HCT116 (cell line): ENCODE measurements at regions not wholly inside any gene's neighbourhood (a gene's known extent, or its start where the extent isn't known, plus 50 kb on each side); places are given as distances from the start of the nearest gene placed in this dataset.

Experiments
- ATAC-seq: fragments of 200-7000 bp; cut with Tn5 transposase; 2 replicates; pipeline ENCODE4 v1.9.1; 2020; ENCODE audit warnings: mild to moderate bottlenecking, moderate library complexity
- BruUV-seq: library from RNA; stranded (reverse); fragments of 400-500 nt; replicated peaks from 2 replicates; lab custom pipeline; 2021; lab: Mats Ljungman, UMichigan
- CTCF ChIA-PET: fragments of 300-600 bp; sonication (Branson Sonifier 250); formaldehyde crosslinking; loops from one replicate; lab custom pipeline; 2021; ENCODE audit warnings: antibody characterized with exemption; lab: Charles Lee
- POLR2A ChIA-PET: fragments of 300-600, 350-600 bp; sonication (Branson Sonifier 250); formaldehyde crosslinking; loops from one replicate; lab custom pipeline; 2021; ENCODE audit warnings: antibody characterized with exemption; lab: Charles Lee
- RAD21 ChIA-PET, 2 experiments: fragments of 300-600 bp; sonication (Branson Sonifier 250); formaldehyde crosslinking; loops; one replicate each; lab custom pipeline; 2023; ENCODE audit warnings: low total read pairs in 2 of 2; ENCODE audit not compliant: uncharacterized antibody in 2 of 2, unreplicated experiment in 2 of 2, low non-redundant PET in 1 of 2; lab: Charles Lee
- DNase-seq: peaks from one replicate; pipeline ENCODE4 v3.0.0-alpha.2; 2010; ENCODE audit warnings: low read depth, low spot score
- H2AFZ ChIP-seq: fragments of 200-600 bp; shearing (Covaris generic), sonication (generic); 2 replicates; pipeline ENCODE4 v1.6.1; 2017; ENCODE audit warnings: low read depth, mixed run types, mixed read lengths, antibody characterized with exemption, low read length; ENCODE audit not compliant: poor library complexity, severe bottlenecking
- H3K27ac ChIP-seq: 2 replicates; pipeline ENCODE4 v1.5.1; 2012; ENCODE audit warnings: low read depth, low read length
- H3K27me3 ChIP-seq: fragments of 200-600 bp; sonication (generic); 2 replicates; pipeline ENCODE4 v1.6.1; 2016; ENCODE audit warnings: mixed run types, low read length, mixed read lengths; ENCODE audit not compliant: insufficient read depth
- H3K36me3 ChIP-seq, 2 experiments: fragments of 200-500 bp in 1 of 2; fragments of 200-600 bp in 1 of 2; sonication (Bioruptor generic) in 1 of 2; sonication (generic) in 1 of 2; 2 replicates each; pipeline versions ENCODE4 v1.5.1 to v1.6.1; 2014 to 2016; ENCODE audit warnings: low read length in 2 of 2, inconsistent platforms in 1 of 2, mixed read lengths in 1 of 2, mixed run types in 1 of 2; ENCODE audit not compliant: insufficient read depth in 2 of 2, control insufficient read depth in 1 of 2
- H3K4me1 ChIP-seq, 2 experiments: fragments of 200-600 bp in 1 of 2; sonication (generic) in 1 of 2; 2 replicates each; pipeline versions ENCODE4 v1.5.1 to v1.6.1; 2012 to 2017; ENCODE audit warnings: low read length in 2 of 2, inconsistent platforms in 1 of 2, mild to moderate bottlenecking in 1 of 2, mixed read lengths in 1 of 2, mixed run types in 1 of 2, moderate library complexity in 1 of 2; ENCODE audit not compliant: insufficient read depth in 2 of 2, control insufficient read depth in 1 of 2
- H3K4me2 ChIP-seq: fragments of 200-600 bp; sonication (generic); 2 replicates; pipeline ENCODE4 v1.6.1; 2017; ENCODE audit warnings: mixed run types, low read length, mixed read lengths
- H3K4me3 ChIP-seq, 2 experiments: fragments of 200-600 bp in 1 of 2; sonication (generic) in 1 of 2; replicated peaks in 1 of 2; 2 replicates each; pipeline ENCODE4 v1.5.1; 2011 to 2016; ENCODE audit warnings: low read length in 2 of 2, control low read depth in 1 of 2, low read depth in 1 of 2, mild to moderate bottlenecking in 1 of 2, mixed read lengths in 1 of 2, mixed run types in 1 of 2
- H3K79me2 ChIP-seq: fragments of 200-600 bp; sonication (generic); 2 replicates; pipeline ENCODE4 v1.6.1; 2017; ENCODE audit warnings: mild to moderate bottlenecking, mixed run types, low read length, moderate library complexity, mixed read lengths; ENCODE audit not compliant: insufficient read depth
- H3K9ac ChIP-seq: fragments of 200-600 bp; sonication (generic); 2 replicates; pipeline ENCODE4 v1.6.1; 2016; ENCODE audit warnings: low read length, mixed read lengths
- H3K9me2 ChIP-seq: fragments of 200-600 bp; sonication (generic), shearing (Covaris generic); 2 replicates; pipeline ENCODE4 v1.6.1; 2017; ENCODE audit warnings: mixed run types, mild to moderate bottlenecking, moderate library complexity; ENCODE audit not compliant: insufficient read depth
- H3K9me3 ChIP-seq, 2 experiments: fragments of 200-500 bp in 1 of 2; fragments of 200-600 bp in 1 of 2; sonication (Bioruptor generic) in 1 of 2; sonication (generic) in 1 of 2; 2 replicates each; pipeline ENCODE4 v1.6.1; 2014 to 2017; ENCODE audit warnings: low read length in 2 of 2, mixed read lengths in 2 of 2, inconsistent platforms in 1 of 2, low read depth in 1 of 2, mild to moderate bottlenecking in 1 of 2, mixed run types in 1 of 2, moderate library complexity in 1 of 2; ENCODE audit not compliant: control insufficient read depth in 1 of 2, insufficient read depth in 1 of 2
- H4K20me1 ChIP-seq: fragments of 200-600 bp; sonication (generic), shearing (Covaris generic); 2 replicates; pipeline ENCODE4 v1.6.1; 2017; ENCODE audit warnings: mixed run types, mild to moderate bottlenecking, moderate library complexity; ENCODE audit not compliant: insufficient read depth
- ATF3 ChIP-seq: IDR thresholded peaks from 2 replicates; pipeline ENCODE4 v1.6.1; 2012
- CBX3 ChIP-seq: IDR thresholded peaks from 2 replicates; pipeline ENCODE4 v1.6.1; 2012; ENCODE audit warnings: low read depth
- CEBPB ChIP-seq: IDR thresholded peaks from 2 replicates; pipeline ENCODE4 v1.6.1; 2012; ENCODE audit warnings: low read depth
- CTCF ChIP-seq, 3 experiments: fragments of 200-600 bp in 1 of 3; sonication (generic) in 1 of 3; IDR thresholded peaks in 2 of 3; conservative IDR thresholded peaks in 1 of 3; 2 replicates each; pipeline ENCODE4 v1.5.1; 2012 to 2017; ENCODE audit warnings: low read depth in 2 of 3, low read length in 2 of 3, antibody characterized with exemption in 1 of 3, borderline replicate concordance in 1 of 3, control low read depth in 1 of 3, mild to moderate bottlenecking in 1 of 3, mixed read lengths in 1 of 3, mixed run types in 1 of 3, moderate library complexity in 1 of 3; ENCODE audit not compliant: insufficient read depth in 1 of 3
- EGR1 ChIP-seq: IDR thresholded peaks from 2 replicates; pipeline ENCODE4 v1.6.1; 2012; ENCODE audit warnings: low read depth
- EZH2phosphoT487 ChIP-seq: fragments of 200-600 bp; IDR thresholded peaks from 2 replicates; pipeline ENCODE4 v1.6.1; 2018; ENCODE audit warnings: antibody characterized with exemption, borderline replicate concordance
- FOSL1 ChIP-seq: IDR thresholded peaks from 2 replicates; pipeline ENCODE4 v1.6.1; 2012; ENCODE audit warnings: low read depth
- MAX ChIP-seq: IDR thresholded peaks from 2 replicates; pipeline ENCODE4 v1.6.1; 2012
- POLR2A ChIP-seq: IDR thresholded peaks from 2 replicates; pipeline ENCODE4 v1.7.0; 2011; ENCODE audit warnings: borderline replicate concordance; ENCODE audit not compliant: insufficient read depth, insufficient read length; ENCODE audit errors: extremely low read depth
- POLR2AphosphoS5 ChIP-seq: IDR thresholded peaks from 2 replicates; pipeline ENCODE4 v1.6.1; 2011; ENCODE audit warnings: mild to moderate bottlenecking, low read depth, low read length, moderate library complexity
- RAD21 ChIP-seq: IDR thresholded peaks from 2 replicates; pipeline ENCODE4 v1.6.1; 2012; ENCODE audit warnings: low read depth, mild to moderate bottlenecking
- SIN3A ChIP-seq: IDR thresholded peaks from 2 replicates; pipeline ENCODE4 v1.6.1; 2012; ENCODE audit warnings: low read depth
- SP1 ChIP-seq: IDR thresholded peaks from 2 replicates; pipeline ENCODE4 v1.6.1; 2012; ENCODE audit warnings: low read depth
- SRF ChIP-seq: IDR thresholded peaks from 2 replicates; pipeline ENCODE4 v1.6.1; 2012; ENCODE audit warnings: low read depth
- YY1 ChIP-seq: IDR thresholded peaks from 2 replicates; pipeline ENCODE4 v1.6.1; 2011; ENCODE audit warnings: low read length, low read depth, moderate library complexity, mild to moderate bottlenecking; ENCODE audit not compliant: insufficient replicate concordance; ENCODE audit errors: extremely low read depth
- ZBTB33 ChIP-seq: IDR thresholded peaks from 2 replicates; pipeline ENCODE4 v1.6.1; 2011; ENCODE audit warnings: mild to moderate bottlenecking, low read length, moderate library complexity; ENCODE audit not compliant: insufficient replicate concordance; ENCODE audit errors: extremely low read depth
- ZFX ChIP-seq: fragments of 450-650 bp; IDR thresholded peaks from 2 replicates; pipeline ENCODE4 v1.6.1; 2017
- ZNF274 ChIP-seq: fragments of 200-500 bp; sonication (Bioruptor generic); IDR thresholded peaks from 2 replicates; pipeline ENCODE4 v1.6.1; 2014; ENCODE audit warnings: mild to moderate bottlenecking, low read depth, low read length, inconsistent platforms
- intact Hi-C: fragments of 100-400 bp; cut with micrococcal nuclease; formaldehyde crosslinking; loops from 2 replicates; pipeline ENCODE4 v1.10.0; 2022

- Histone ChIP-seq H3K79me2 (no peaks in the 10 kb centered on the region), H3K27me3 (peaks cover 11% of the 10 kb centered on the region; the same call in 1 of the 2 replicates), H3K4me1 (no peaks in the 10 kb centered on the region), H3K4me2 (no peak overlapping the region), H3K9me3 (no peaks in the 10 kb centered on the region), H3K4me3 (no peak overlapping the region), H3K36me3 (no peaks in the 10 kb centered on the region), H2AFZ (no peak overlapping the region), H3K9me2 (no peaks in the 10 kb centered on the region), H4K20me1 (no peaks in the 10 kb centered on the region), H3K27ac (no peak overlapping the region), H3K9ac (no peak overlapping the region)
- ATAC-seq (no peak), DNase-seq (no peak)
- ChIA-PET POLR2A (no interaction called here), RAD21 (no interaction called here), CTCF (no interaction called here)
- no TSS peak for BruUV-seq
- TF ChIP-seq ZNF274 (no peak), SIN3A (no peak), CBX3 (no peak), EZH2phosphoT487 (no peak), ZFX (no peak), POLR2AphosphoS5 (no peak)
- intact Hi-C loops = no loop called here
Observed at GRCh38 chr10:111475720-111476119, 398.9 kb downstream of the ADRA2A start.

GRCh38 chr10:111478651-111479050 lies 401.8 kb downstream of the ADRA2A start:
- no peaks in the 10 kb centered on the region for H3K9me3 ChIP-seq
- ChIA-PET RAD21 (no interaction called here), CTCF (no interaction called here), POLR2A (no interaction called here)
- H3K4me1 ChIP-seq = no peaks in the 10 kb centered on the region; a peak in 1 of 4 replicates
- no peak overlapping the region for H3K4me2 ChIP-seq
- H2AFZ ChIP-seq = no peak overlapping the region
- H3K9me2 ChIP-seq = no peaks in the 10 kb centered on the region
- ATAC-seq = no peak
- intact Hi-C loops = no loop called here
- no peak for DNase-seq
- no peaks in the 10 kb centered on the region for H3K79me2 ChIP-seq
- no peaks in the 10 kb centered on the region for H3K36me3 ChIP-seq
- H3K27ac ChIP-seq = no peak overlapping the region
- H3K27me3 ChIP-seq = peaks cover 4% of the 10 kb centered on the region; the same call in 1 of the 2 replicates
- no peak overlapping the region for H3K9ac ChIP-seq
- H4K20me1 ChIP-seq = no peaks in the 10 kb centered on the region
- no TSS peak for BruUV-seq
- no peak overlapping the region for H3K4me3 ChIP-seq
- no peak for TF ChIP-seq SRF
- TF ChIP-seq FOSL1 = no peak
- no peak for TF ChIP-seq EGR1
- no peak for TF ChIP-seq ZBTB33
- TF ChIP-seq POLR2A = no peak
- no peak for TF ChIP-seq CTCF (IDR thresholded peaks at IDR 0.05 in 2 of 3, conservative IDR thresholded peaks at IDR 0.05 in 1 of 3; ENCODE audit: borderline replicate concordance in 1 of 3, insufficient read depth in 1 of 3, low read depth in 2 of 3, low read length in 2 of 3)
- TF ChIP-seq ZNF274 = no peak
- no peak for TF ChIP-seq CEBPB
- no peak for TF ChIP-seq YY1
- no peak for TF ChIP-seq CBX3
- no peak for TF ChIP-seq EZH2phosphoT487
- TF ChIP-seq SIN3A = no peak
- no peak for TF ChIP-seq MAX
- TF ChIP-seq POLR2AphosphoS5 = no peak
- no peak for TF ChIP-seq ATF3
- no peak for TF ChIP-seq RAD21
- TF ChIP-seq SP1 = no peak
